GM23338 (cell line): ENCODE measurements at regions not wholly inside any gene's neighbourhood (a gene's known extent, or its start where the extent isn't known, plus 50 kb on each side); places are given as distances from the start of the nearest gene placed in this dataset.

ENCODE experiments used
- ATAC-seq: fragments of 200-7000 bp; cut with Tn5 transposase; 3 replicates; pipeline ENCODE4 v1.9.1; 2020
- DNase-seq: peaks from one replicate; pipeline ENCODE4 v3.0.0-alpha.2; 2015; ENCODE audit warnings: low spot score
- H2AFZ ChIP-seq: fragments of 200-600 bp; sonication (generic); 2 replicates; pipeline ENCODE4 v1.8.0; 2016; ENCODE audit warnings: antibody characterized with exemption, mild to moderate bottlenecking, moderate library complexity
- H3F3A ChIP-seq: fragments of 200-600 bp; sonication (generic); replicated peaks from 2 replicates; pipeline ENCODE4 v1.8.0; 2017; ENCODE audit warnings: antibody characterized with exemption, mixed run types, low read depth
- H3K27ac ChIP-seq: fragments of 200-600 bp; sonication (generic); 2 replicates; pipeline ENCODE4 v1.6.1; 2016; ENCODE audit warnings: low read depth
- H3K27me3 ChIP-seq: fragments of 200-600 bp; sonication (generic); 2 replicates; pipeline ENCODE4 v1.8.0; 2016; ENCODE audit warnings: mild to moderate bottlenecking, mixed run types, moderate library complexity; ENCODE audit not compliant: insufficient read depth
- H3K36me3 ChIP-seq: fragments of 200-600 bp; sonication (generic); 2 replicates; pipeline ENCODE4 v1.8.0; 2016; ENCODE audit warnings: mild to moderate bottlenecking; ENCODE audit not compliant: insufficient read depth
- H3K4me1 ChIP-seq: fragments of 200-600 bp; sonication (generic); 2 replicates; pipeline ENCODE4 v1.8.0; 2016; ENCODE audit warnings: mild to moderate bottlenecking, moderate library complexity; ENCODE audit not compliant: insufficient read depth
- H3K4me2 ChIP-seq: fragments of 200-600 bp; sonication (generic); 2 replicates; pipeline ENCODE4 v1.7.1; 2017; ENCODE audit warnings: mixed run types
- H3K4me3 ChIP-seq: fragments of 200-600 bp; sonication (generic); 2 replicates; pipeline ENCODE4 v1.6.1; 2016; ENCODE audit warnings: mixed run types
- H3K79me2 ChIP-seq: fragments of 200-600 bp; sonication (generic); replicated peaks from 2 replicates; pipeline ENCODE4 v1.8.0; 2017; ENCODE audit warnings: mild to moderate bottlenecking; ENCODE audit not compliant: insufficient read depth
- H3K9me2 ChIP-seq: fragments of 200-600 bp; sonication (generic); 2 replicates; pipeline ENCODE4 v1.8.0; 2017; ENCODE audit not compliant: insufficient read depth
- H4K20me1 ChIP-seq: fragments of 200-600 bp; sonication (generic); replicated peaks from 2 replicates; pipeline ENCODE4 v1.8.0; 2017; ENCODE audit warnings: mild to moderate bottlenecking; ENCODE audit not compliant: insufficient read depth
- H3K27ac Mint-ChIP-seq: 2 replicates; pipeline ENCODE4 v1.8.0; 2020; ENCODE audit warnings: inconsistent platforms, mild to moderate bottlenecking, moderate library complexity, mixed read lengths
- H3K27me3 Mint-ChIP-seq: 3 replicates; pipeline ENCODE4 v1.8.0; 2022; ENCODE audit warnings: low read depth, mild to moderate bottlenecking, moderate library complexity, mixed read lengths, inconsistent platforms; ENCODE audit not compliant: insufficient read depth, poor library complexity
- H3K36me3 Mint-ChIP-seq: 3 replicates; pipeline ENCODE4 v1.8.0; 2021; ENCODE audit warnings: low read depth, mild to moderate bottlenecking, inconsistent platforms, moderate library complexity, mixed read lengths
- H3K4me1 Mint-ChIP-seq: 3 replicates; pipeline ENCODE4 v1.8.0; 2020; ENCODE audit warnings: mild to moderate bottlenecking, inconsistent platforms, mixed read lengths
- H3K4me3 Mint-ChIP-seq: 3 replicates; pipeline ENCODE4 v1.8.0; 2021; ENCODE audit warnings: moderate library complexity, mild to moderate bottlenecking, inconsistent platforms, mixed read lengths
- H3K9me3 Mint-ChIP-seq: 3 replicates; pipeline ENCODE4 v1.8.0; 2020; ENCODE audit warnings: moderate library complexity, mild to moderate bottlenecking, inconsistent platforms, mixed read lengths
- CREB1 ChIP-seq: fragments of 250-450 bp; sonication (Bioruptor Pico); IDR thresholded peaks from 2 replicates; pipeline ENCODE4 v1.5.0; 2020; ENCODE audit warnings: low read depth, mild to moderate bottlenecking, moderate library complexity
- CTCF ChIP-seq, 2 experiments: fragments of 200-600 bp in 1 of 2; sonication (generic) in 1 of 2; conservative IDR thresholded peaks; 2 replicates each; pipeline versions ENCODE4 v1.5.1 to v1.6.1; 2016 to 2017; ENCODE audit warnings: antibody characterized with exemption in 2 of 2, low read depth in 2 of 2, mild to moderate bottlenecking in 2 of 2, moderate library complexity in 1 of 2
- EZH2 ChIP-seq: fragments of 200-600 bp; sonication (generic); IDR thresholded peaks from one replicate; pipeline ENCODE4 v1.8.0; 2017; ENCODE audit warnings: antibody characterized with exemption, mild to moderate bottlenecking, low read depth; ENCODE audit not compliant: unreplicated experiment
- EZH2phosphoT487 ChIP-seq: fragments of 200-600 bp; sonication (generic); IDR thresholded peaks from one replicate; pipeline ENCODE4 v1.8.1; 2018; ENCODE audit warnings: antibody characterized with exemption; ENCODE audit not compliant: unreplicated experiment
- JUNB ChIP-seq: IDR thresholded peaks from one replicate; pipeline ENCODE4 v1.6.1; 2016; ENCODE audit warnings: antibody characterized with exemption; ENCODE audit not compliant: unreplicated experiment
- NANOG ChIP-seq: IDR thresholded peaks from 2 replicates; pipeline ENCODE4 v1.6.1; 2016; ENCODE audit warnings: antibody characterized with exemption, borderline replicate concordance
- POLR2AphosphoS5 ChIP-seq: IDR thresholded peaks from 2 replicates; pipeline ENCODE4 v1.6.1; 2016; ENCODE audit warnings: antibody characterized with exemption, low read depth
- STAT1 ChIP-seq: IDR thresholded peaks from one replicate; pipeline ENCODE4 v1.6.1; 2016; ENCODE audit warnings: antibody characterized with exemption; ENCODE audit not compliant: unreplicated experiment
- ZNF114 ChIP-seq: fragments of 250-450 bp; sonication (Bioruptor Pico); IDR thresholded peaks from 2 replicates; pipeline ENCODE4 v1.5.0; 2020; ENCODE audit warnings: mild to moderate bottlenecking, moderate library complexity
- ZNF331 ChIP-seq: fragments of 250-450 bp; sonication (Bioruptor Pico); IDR thresholded peaks from 2 replicates; pipeline ENCODE4 v1.5.0; 2020; ENCODE audit warnings: low read depth, mild to moderate bottlenecking, moderate library complexity
- ZNF462 ChIP-seq: fragments of 250-450 bp; sonication (Bioruptor Pico); IDR thresholded peaks from 2 replicates; pipeline ENCODE4 v1.5.0; 2020; ENCODE audit warnings: mild to moderate bottlenecking, moderate library complexity
- TF ChIP-seq, protein P1 (sequence below): IDR thresholded peaks from one replicate; pipeline ENCODE4 v1.6.1; 2018; ENCODE audit warnings: antibody characterized with exemption; ENCODE audit not compliant: unreplicated experiment
- TF ChIP-seq, protein P2 (sequence below): IDR thresholded peaks from 2 replicates; pipeline ENCODE4 v1.6.1; 2016; ENCODE audit warnings: antibody characterized with exemption

- H3K4me2 ChIP-seq = no peak overlapping the region
- no peak overlapping the region for H2AFZ ChIP-seq
- no peak overlapping the region for H3K27ac Mint-ChIP-seq
- peaks cover 5% of the 10 kb centered on the region; the same call in 2 of the 3 replicates for H3K9me3 Mint-ChIP-seq
- no peaks in the 10 kb centered on the region for H3K27me3 ChIP-seq
- H3K27me3 Mint-ChIP-seq = peaks cover 4% of the 10 kb centered on the region
- DNase-seq = no peak
- peaks cover 18% of the 10 kb centered on the region for H3K4me1 Mint-ChIP-seq
- ATAC-seq = no peak
- no peaks in the 10 kb centered on the region for H3K79me2 ChIP-seq
- no peak overlapping the region for H3K4me3 Mint-ChIP-seq
- H3F3A ChIP-seq = no peaks in the 10 kb centered on the region
- no peaks in the 10 kb centered on the region for H3K36me3 Mint-ChIP-seq
- peaks cover 5% of the 10 kb centered on the region; the same call in 1 of the 2 replicates for H3K9me2 ChIP-seq
- TF ChIP-seq EZH2phosphoT487 (no peak), ZNF462 (no peak), CREB1 (CRISPR knock-in tag) (no peak), EZH2 (no peak), ZNF331 (CRISPR knock-in tag) (no peak), JUNB (no peak), ZNF114 (no peak), POLR2AphosphoS5 (no peak), NANOG (no peak), STAT1 (no peak), CTCF (conservative IDR thresholded peaks at IDR 0.05; ENCODE audit: low read depth in 2 of 2) (no peak)
- TF ChIP-seq, protein P1, sequence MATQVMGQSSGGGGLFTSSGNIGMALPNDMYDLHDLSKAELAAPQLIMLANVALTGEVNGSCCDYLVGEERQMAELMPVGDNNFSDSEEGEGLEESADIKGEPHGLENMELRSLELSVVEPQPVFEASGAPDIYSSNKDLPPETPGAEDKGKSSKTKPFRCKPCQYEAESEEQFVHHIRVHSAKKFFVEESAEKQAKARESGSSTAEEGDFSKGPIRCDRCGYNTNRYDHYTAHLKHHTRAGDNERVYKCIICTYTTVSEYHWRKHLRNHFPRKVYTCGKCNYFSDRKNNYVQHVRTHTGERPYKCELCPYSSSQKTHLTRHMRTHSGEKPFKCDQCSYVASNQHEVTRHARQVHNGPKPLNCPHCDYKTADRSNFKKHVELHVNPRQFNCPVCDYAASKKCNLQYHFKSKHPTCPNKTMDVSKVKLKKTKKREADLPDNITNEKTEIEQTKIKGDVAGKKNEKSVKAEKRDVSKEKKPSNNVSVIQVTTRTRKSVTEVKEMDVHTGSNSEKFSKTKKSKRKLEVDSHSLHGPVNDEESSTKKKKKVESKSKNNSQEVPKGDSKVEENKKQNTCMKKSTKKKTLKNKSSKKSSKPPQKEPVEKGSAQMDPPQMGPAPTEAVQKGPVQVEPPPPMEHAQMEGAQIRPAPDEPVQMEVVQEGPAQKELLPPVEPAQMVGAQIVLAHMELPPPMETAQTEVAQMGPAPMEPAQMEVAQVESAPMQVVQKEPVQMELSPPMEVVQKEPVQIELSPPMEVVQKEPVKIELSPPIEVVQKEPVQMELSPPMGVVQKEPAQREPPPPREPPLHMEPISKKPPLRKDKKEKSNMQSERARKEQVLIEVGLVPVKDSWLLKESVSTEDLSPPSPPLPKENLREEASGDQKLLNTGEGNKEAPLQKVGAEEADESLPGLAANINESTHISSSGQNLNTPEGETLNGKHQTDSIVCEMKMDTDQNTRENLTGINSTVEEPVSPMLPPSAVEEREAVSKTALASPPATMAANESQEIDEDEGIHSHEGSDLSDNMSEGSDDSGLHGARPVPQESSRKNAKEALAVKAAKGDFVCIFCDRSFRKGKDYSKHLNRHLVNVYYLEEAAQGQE = no peak
- TF ChIP-seq, protein P2, sequence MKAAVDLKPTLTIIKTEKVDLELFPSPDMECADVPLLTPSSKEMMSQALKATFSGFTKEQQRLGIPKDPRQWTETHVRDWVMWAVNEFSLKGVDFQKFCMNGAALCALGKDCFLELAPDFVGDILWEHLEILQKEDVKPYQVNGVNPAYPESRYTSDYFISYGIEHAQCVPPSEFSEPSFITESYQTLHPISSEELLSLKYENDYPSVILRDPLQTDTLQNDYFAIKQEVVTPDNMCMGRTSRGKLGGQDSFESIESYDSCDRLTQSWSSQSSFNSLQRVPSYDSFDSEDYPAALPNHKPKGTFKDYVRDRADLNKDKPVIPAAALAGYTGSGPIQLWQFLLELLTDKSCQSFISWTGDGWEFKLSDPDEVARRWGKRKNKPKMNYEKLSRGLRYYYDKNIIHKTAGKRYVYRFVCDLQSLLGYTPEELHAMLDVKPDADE = no peak
- H4K20me1 ChIP-seq = no peaks in the 10 kb centered on the region
- no peak overlapping the region for H3K4me3 ChIP-seq
- H3K36me3 ChIP-seq = no peaks in the 10 kb centered on the region
- no peak overlapping the region for H3K27ac ChIP-seq
- H3K4me1 ChIP-seq = peaks cover 5% of the 10 kb centered on the region; the same call in 1 of the 2 replicates
These were observed 301.8 kb downstream of the HNRNPD start for GRCh38 chr4:82071951-82072350.
